Endothelial cell of umbilical vein (primary cell): ENCODE measurements at regions not wholly inside any gene's neighbourhood (a gene's known extent, or its start where the extent isn't known, plus 50 kb on each side); places are given as distances from the start of the nearest gene placed in this dataset.

ENCODE experiments used
- BruUV-seq: library from RNA; stranded (reverse); fragments of 400-500 nt; replicated peaks from 2 replicates; lab custom pipeline; 2021; lab: Mats Ljungman, UMichigan
- CTCF ChIA-PET: fragments of 300-600, 350-600 bp; sonication (Branson Sonifier 250); formaldehyde crosslinking; loops from one replicate; lab custom pipeline; 2021; ENCODE audit warnings: antibody characterized with exemption, inconsistent platforms; lab: Charles Lee
- POLR2A ChIA-PET: fragments of 300-600, 350-600 bp; sonication (Branson Sonifier 250); formaldehyde crosslinking; loops from one replicate; lab custom pipeline; 2021; ENCODE audit warnings: antibody characterized with exemption, inconsistent platforms; lab: Charles Lee
- DNase-seq: peaks from one replicate; pipeline ENCODE4 v3.0.0-alpha.2; 2011; ENCODE audit warnings: low read depth, low spot score
- FAIRE-seq: peaks from 2 replicates; lab custom pipeline; 2011; peaks lifted over from hg19 to GRCh38; lab: Jason Lieb, UNC
- H2AFZ ChIP-seq: 2 replicates; pipeline ENCODE4 v1.6.0; 2012; ENCODE audit warnings: low read depth, low read length, control low read depth, inconsistent platforms
- H3K27ac ChIP-seq: 2 replicates; pipeline ENCODE4 v1.5.1; 2011; ENCODE audit warnings: low read depth, mild to moderate bottlenecking, control low read depth, low read length, moderate library complexity; ENCODE audit not compliant: insufficient read depth
- H3K27me3 ChIP-seq, 2 experiments: 2 replicates each; pipeline versions ENCODE4 v1.6.0 to v1.6.1; 2011; ENCODE audit warnings: low read length in 2 of 2, mixed read lengths in 1 of 2; ENCODE audit not compliant: control insufficient read depth in 2 of 2, insufficient read depth in 2 of 2
- H3K36me3 ChIP-seq, 2 experiments: 2 replicates in 1 of 2; 3 replicates in 1 of 2; pipeline ENCODE4 v1.5.1; 2011; ENCODE audit warnings: low read length in 2 of 2, mild to moderate bottlenecking in 1 of 2, moderate library complexity in 1 of 2; ENCODE audit not compliant: control insufficient read depth in 2 of 2, insufficient read depth in 2 of 2; ENCODE audit errors: extremely low read depth in 1 of 2
- H3K4me1 ChIP-seq: 3 replicates; pipeline ENCODE4 v1.5.1; 2011; ENCODE audit warnings: mild to moderate bottlenecking, low read length; ENCODE audit not compliant: control insufficient read depth, insufficient read depth; ENCODE audit errors: extremely low read depth
- H3K4me2 ChIP-seq: 2 replicates; pipeline ENCODE4 v1.6.1; 2011; ENCODE audit warnings: low read length, control low read depth, mixed read lengths; ENCODE audit not compliant: insufficient read depth
- H3K4me3 ChIP-seq, 3 experiments: fragments of 200-600 bp in 1 of 3; sonication (generic), shearing (Covaris generic) in 1 of 3; replicated peaks in 1 of 3; 2 replicates each; pipeline ENCODE4 v1.5.1; 2011 to 2016; ENCODE audit warnings: control low read depth in 3 of 3, low read length in 3 of 3, mild to moderate bottlenecking in 2 of 3, inconsistent platforms in 1 of 3, low read depth in 1 of 3, moderate library complexity in 1 of 3; ENCODE audit not compliant: insufficient read depth in 1 of 3
- H3K79me2 ChIP-seq: 2 replicates; pipeline ENCODE4 v1.6.0; 2012; ENCODE audit warnings: low read length, inconsistent platforms; ENCODE audit not compliant: control insufficient read depth, insufficient read depth
- H3K9ac ChIP-seq: replicated peaks from 2 replicates; pipeline ENCODE3; 2011; ENCODE audit warnings: low read length, control low read depth; ENCODE audit not compliant: insufficient read depth; ENCODE audit errors: extremely low read depth
- H3K9me1 ChIP-seq: replicated peaks from 3 replicates; pipeline ENCODE4 v1.6.0; 2011; ENCODE audit warnings: mild to moderate bottlenecking, low read length; ENCODE audit not compliant: control insufficient read depth, insufficient read depth; ENCODE audit errors: extremely low read depth
- H3K9me3 ChIP-seq: replicated peaks from 2 replicates; pipeline ENCODE4 v1.5.1; 2012; ENCODE audit warnings: low read length, inconsistent platforms; ENCODE audit not compliant: control insufficient read depth, insufficient read depth
- H4K20me1 ChIP-seq: replicated peaks from 2 replicates; pipeline ENCODE3; 2011; ENCODE audit warnings: mild to moderate bottlenecking, low read length; ENCODE audit not compliant: control insufficient read depth, insufficient read depth; ENCODE audit errors: extremely low read depth
- CTCF ChIP-seq, 2 donors: IDR thresholded peaks; 1 replicate in 1 of 2; 2 replicates in 1 of 2; pipeline ENCODE4 v1.5.1; 2011; ENCODE audit warnings: low read length in 2 of 2, mild to moderate bottlenecking in 2 of 2, moderate library complexity in 2 of 2, control low read depth in 1 of 2, inconsistent platforms in 1 of 2, low read depth in 1 of 2; ENCODE audit not compliant: insufficient read depth in 1 of 2; ENCODE audit errors: extremely low read depth in 1 of 2
- EZH2 ChIP-seq: IDR thresholded peaks from 2 replicates; pipeline ENCODE4 v1.6.1; 2012; ENCODE audit warnings: borderline replicate concordance, low read depth, mild to moderate bottlenecking, moderate library complexity, low read length, inconsistent platforms; ENCODE audit not compliant: severe bottlenecking
- FOS ChIP-seq: IDR thresholded peaks from 2 replicates; pipeline ENCODE4 v1.6.1; 2011; ENCODE audit warnings: mild to moderate bottlenecking, low read length, moderate library complexity, borderline replicate concordance; ENCODE audit not compliant: insufficient read depth
- GATA2 ChIP-seq: IDR thresholded peaks from 2 replicates; pipeline ENCODE4 v1.7.0; 2011; ENCODE audit warnings: low read depth, mild to moderate bottlenecking, moderate library complexity, mixed read lengths, low read length; ENCODE audit not compliant: insufficient read length, insufficient read depth
- JUN ChIP-seq: IDR thresholded peaks from 2 replicates; pipeline ENCODE4 v1.6.1; 2011; ENCODE audit warnings: borderline replicate concordance, low read depth; ENCODE audit not compliant: insufficient read length, insufficient read depth
- MAX ChIP-seq: IDR thresholded peaks from 2 replicates; pipeline ENCODE4 v1.6.1; 2011; ENCODE audit not compliant: insufficient read depth, insufficient read length
- MYC ChIP-seq: IDR thresholded peaks from one replicate; pipeline ENCODE4 v1.6.1; 2011; ENCODE audit warnings: mild to moderate bottlenecking, low read depth, low read length
- POLR2A ChIP-seq: IDR thresholded peaks from 2 replicates; pipeline ENCODE4 v1.6.1; 2012; ENCODE audit warnings: low read depth, mild to moderate bottlenecking, control low read depth, low read length
- POLR2AphosphoS5 ChIP-seq: IDR thresholded peaks from 2 replicates; pipeline ENCODE4 v1.6.1; 2012; ENCODE audit warnings: low read depth, mild to moderate bottlenecking, control low read depth, low read length, moderate library complexity; ENCODE audit not compliant: insufficient read depth
- dilution Hi-C: fragments of 300-500 bp; cut with MboI; formaldehyde crosslinking; loops from one replicate; pipeline ENCODE4 v1.15.0; 2019; ENCODE audit warnings: low sequenced_read_pairs; ENCODE audit not compliant: extremely low pct_ligation_motif_present
- intact Hi-C: fragments of 100-400 bp; cut with micrococcal nuclease; formaldehyde crosslinking; loops from one replicate; pipeline ENCODE4 v1.10.0; 2022

GRCh38 chr6:151709329-151709728 is 98.2 kb upstream of the ESR1 start:
- no peaks in the 10 kb centered on the region for H3K9me3 ChIP-seq
- ChIA-PET POLR2A (no interaction called here), CTCF (no interaction called here)
- no TSS peak for BruUV-seq
- DNase-seq = no peak
- H3K27ac ChIP-seq = no peak overlapping the region
- no peaks in the 10 kb centered on the region for H3K9me1 ChIP-seq
- no peak overlapping the region for H3K4me3 ChIP-seq
- no peaks in the 10 kb centered on the region for H3K36me3 ChIP-seq
- H2AFZ ChIP-seq = no peak overlapping the region
- H4K20me1 ChIP-seq = no peaks in the 10 kb centered on the region
- no peaks in the 10 kb centered on the region for H3K79me2 ChIP-seq
- TF ChIP-seq MAX (no peak), POLR2AphosphoS5 (no peak), EZH2 (no peak), GATA2 (no peak), POLR2A (no peak), JUN (no peak), CTCF (IDR thresholded peaks at IDR 0.05; ENCODE audit: extremely low read depth in 1 of 2, insufficient read depth in 1 of 2, low read depth in 1 of 2, low read length in 2 of 2) (no peak), MYC (no peak), FOS (no peak)
- intact Hi-C loops (no loop called here), dilution Hi-C loops (no loop called here)
- no peaks in the 10 kb centered on the region for H3K4me1 ChIP-seq
- no peaks in the 10 kb centered on the region for H3K27me3 ChIP-seq
- FAIRE-seq = no peak
- no peak overlapping the region for H3K4me2 ChIP-seq
- no peak overlapping the region for H3K9ac ChIP-seq
